Ovary (tissue), 7 donors: ENCODE measurements at regions not wholly inside any gene's neighbourhood (a gene's known extent, or its start where the extent isn't known, plus 50 kb on each side); places are given as distances from the start of the nearest gene placed in this dataset.

ENCODE experiments used
- DNase-seq, 5 donors: peaks; one replicate each; pipeline ENCODE4 v3.0.0-alpha.2; 2019 to 2020
- H3K27ac ChIP-seq, 2 donors: fragments of 200-600 bp; one replicate each; pipeline versions ENCODE4 v1.5.1 to v1.8.0; 2019 to 2022
- H3K27me3 ChIP-seq: fragments of 200-600 bp; one replicate; pipeline ENCODE4 v1.8.0; 2022
- H3K36me3 ChIP-seq: fragments of 200-600 bp; sonication (generic); one replicate; pipeline ENCODE4 v1.5.1; 2019
- H3K4me1 ChIP-seq: one replicate; pipeline ENCODE4 v1.8.1; 2013; ENCODE audit warnings: mild to moderate bottlenecking, moderate library complexity; ENCODE audit not compliant: insufficient read depth
- H3K4me3 ChIP-seq: fragments of 200-600 bp; sonication (generic); one replicate; pipeline ENCODE4 v1.5.1; 2017
- H3K9me3 ChIP-seq, 2 donors: fragments of 200-600 bp in 1 of 2; sonication (generic) in 1 of 2; one replicate each; pipeline versions ENCODE4 v1.5.1 to v1.8.1; 2013 to 2019; ENCODE audit warnings: mild to moderate bottlenecking in 1 of 2, moderate library complexity in 1 of 2
- CTCF ChIP-seq, 3 donors: fragments of 450-650 bp in 2 of 3; fragments of 200-600 bp in 1 of 3; IDR thresholded peaks; one replicate each; pipeline versions ENCODE4 v1.5.1 to v1.8.0; 2016 to 2022; ENCODE audit warnings: antibody characterized with exemption in 3 of 3, mild to moderate bottlenecking in 1 of 3
- EP300 ChIP-seq: sonication (generic); formaldehyde crosslinking; IDR thresholded peaks from one replicate; pipeline ENCODE4 v1.6.1; 2017; ENCODE audit warnings: antibody characterized with exemption
- POLR2A ChIP-seq: fragments of 450-650 bp; IDR thresholded peaks from one replicate; pipeline ENCODE4 v1.6.1; 2017; ENCODE audit warnings: antibody characterized with exemption, mild to moderate bottlenecking, moderate library complexity
- WGBS, 3 donors: extraction: QIAGEN DNeasy Blood & Tissue Kit in 1 of 3; methylation state at CpG; one replicate each; pipeline versions ENCODE4 v1.1.5 to v1.1.7; 2013 to 2017; 5-methylcytosine and 5-hydroxymethylcytosine counted together
- intact Hi-C, 4 donors: fragments of 100-400 bp; cut with DNase I; formaldehyde crosslinking; loops; one replicate each; pipeline versions ENCODE4 v1.11.0 to v1.15.1; 2022 to 2023
- donor health status: DM: no; HTN: no; CAD: no; lungs with moderate emphysema.
- donor health status: DM: no; HTN: no; CAD: no.
- donor health status: Bipolar disorder and iron deficiency.
- donor health status: DM: no; HTN: no; CAD: no.
- donor health status: DM: yes; HTN: yes; CAD: no.

GRCh38 chr15:67940324-67940719, 100.5 kb upstream of the RNU6-1 start:
- no peak overlapping the region for H3K27ac ChIP-seq
- WGBS, 3 donors, result 98 to 100% (median 99%) methylated on average over 1 of the region's 1 CpG
- DNase-seq, result no peak
- H3K27me3 ChIP-seq, result no peaks in the 10 kb centered on the region
- intact Hi-C loops, result no loop called here
- no peaks in the 10 kb centered on the region for H3K9me3 ChIP-seq
- H3K4me1 ChIP-seq, result peaks cover 14% of the 10 kb centered on the region
- H3K36me3 ChIP-seq, result no peaks in the 10 kb centered on the region
- TF ChIP-seq CTCF (IDR thresholded peaks at IDR 0.05) (no peak), EP300 (no peak), POLR2A (no peak)
- H3K4me3 ChIP-seq, result no peak overlapping the region

- intact Hi-C loops, result no loop called here
- Histone ChIP-seq H3K4me1 (peaks cover 24% of the 10 kb centered on the region), H3K36me3 (no peaks in the 10 kb centered on the region), H3K27me3 (no peaks in the 10 kb centered on the region), H3K27ac (no peak overlapping the region), H3K4me3 (no peak overlapping the region), H3K9me3 (no peaks in the 10 kb centered on the region)
- WGBS, 3 donors, result 68 to 78% (median 73%) methylated on average over 3 of the region's 3 CpGs
- no peak for DNase-seq
- no peak for TF ChIP-seq POLR2A
- no peak for TF ChIP-seq EP300
- TF ChIP-seq CTCF (IDR thresholded peaks at IDR 0.05), result no peak
Observed at GRCh38 chr15:67941648-67942310, 101.9 kb upstream of the RNU6-1 start.

GRCh38 chr15:67943475-67943874, 103.6 kb upstream of the RNU6-1 start:
- H3K27me3 ChIP-seq, result no peaks in the 10 kb centered on the region
- H3K9me3 ChIP-seq, result no peaks in the 10 kb centered on the region
- H3K36me3 ChIP-seq, result no peaks in the 10 kb centered on the region
- 72 to 79% (median 77%) methylated on average over 2 of the region's 2 CpGs for WGBS, 3 donors
- TF ChIP-seq CTCF (IDR thresholded peaks at IDR 0.05), result no peak
- TF ChIP-seq EP300, result no peak
- no peak for TF ChIP-seq POLR2A
- no peak overlapping the region for H3K27ac ChIP-seq
- H3K4me1 ChIP-seq, result peaks cover 24% of the 10 kb centered on the region
- intact Hi-C loops, result no loop called here
- H3K4me3 ChIP-seq, result no peak overlapping the region
- DNase-seq, result no peak

GRCh38 chr15:67944010-67944641, 104.3 kb upstream of the RNU6-1 start:
- TF ChIP-seq CTCF (IDR thresholded peaks at IDR 0.05), result no peak
- TF ChIP-seq EP300, result no peak
- Histone ChIP-seq H3K27ac (no peak overlapping the region), H3K9me3 (no peaks in the 10 kb centered on the region), H3K4me3 (no peak overlapping the region), H3K4me1 (peaks cover 24% of the 10 kb centered on the region), H3K27me3 (no peaks in the 10 kb centered on the region), H3K36me3 (no peaks in the 10 kb centered on the region)
- WGBS, 3 donors, result 21 to 35% (median 23%) methylated on average over 10 of the region's 10 CpGs
- intact Hi-C loops, result no loop called here
- peak; percentile 74 to 95 (median 75) for DNase-seq
